Lower leg skin (tissue), 3 donors: ENCODE measurements at regions not wholly inside any gene's neighbourhood (a gene's known extent, or its start where the extent isn't known, plus 50 kb on each side); places are given as distances from the start of the nearest gene placed in this dataset.
"Not testable (repeated sequence)": the region's sequence is repeated elsewhere in the genome, so short reads cannot be mapped to it uniquely, and the experiment has no call there.

Source experiments
- CTCF ChIP-seq, 3 donors: fragments of 450-650 bp; IDR thresholded peaks; one replicate each; pipeline ENCODE4 v1.5.1; 2016; ENCODE audit warnings: antibody characterized with exemption in 3 of 3, mild to moderate bottlenecking in 3 of 3, moderate library complexity in 2 of 3
- POLR2A ChIP-seq, 2 donors: fragments of 450-650 bp; IDR thresholded peaks; one replicate each; pipeline ENCODE4 v1.6.1; 2016 to 2017; ENCODE audit warnings: antibody characterized with exemption in 2 of 2, mild to moderate bottlenecking in 1 of 2, moderate library complexity in 1 of 2

- TF ChIP-seq CTCF, POLR2A (IDR thresholded peaks at IDR 0.05): not testable (repeated sequence)
Measured at GRCh38 chr1:121095014-121095413, 89.1 kb downstream of the FAM72B start.
